ENCODE measurements at regions not wholly inside any gene's neighbourhood (a gene's known extent, or its start where the extent isn't known, plus 50 kb on each side); places are given as distances from the start of the nearest gene placed in this dataset.

GRCh38 chr7:91412298-91412697 lies 148.1 kb downstream of the FZD1 start:
- Histone ChIP-seq H3K9me3 (no peaks in the 10 kb centered on the region), H3K36me3 (no peaks in the 10 kb centered on the region), H3K4me3 (no peak overlapping the region), H3K27ac (no peak overlapping the region), H3K4me1 (no peaks in the 10 kb centered on the region), H3K27me3 (no peaks in the 10 kb centered on the region)
- DNase-seq = no peak
- no peak for TF ChIP-seq EP300 (IDR thresholded peaks at IDR 0.05)
- TF ChIP-seq POLR2A (IDR thresholded peaks at IDR 0.05) = no peak
- TF ChIP-seq POLR2AphosphoS5 (IDR thresholded peaks at IDR 0.05) = no peak
- no peak for TF ChIP-seq CTCF (IDR thresholded peaks at IDR 0.05)
- no peak for ATAC-seq (ENCODE audit: low FRiP score in 2 of 2)
- 32 to 43% methylated on average over 2 of the region's 2 CpGs for WGBS, 2 donors

GRCh38 chr7:91414734-91415133 lies 150.5 kb downstream of the FZD1 start:
- TF ChIP-seq CTCF (IDR thresholded peaks at IDR 0.05) (no peak), POLR2AphosphoS5 (IDR thresholded peaks at IDR 0.05) (no peak), EP300 (IDR thresholded peaks at IDR 0.05) (no peak), POLR2A (IDR thresholded peaks at IDR 0.05) (no peak)
- no peaks in the 10 kb centered on the region for H3K4me1 ChIP-seq
- H3K27me3 ChIP-seq = no peaks in the 10 kb centered on the region
- H3K36me3 ChIP-seq = no peaks in the 10 kb centered on the region
- WGBS, 2 donors = 46 to 50% methylated on average over 2 of the region's 2 CpGs
- H3K9me3 ChIP-seq = no peaks in the 10 kb centered on the region
- no peak for DNase-seq
- ATAC-seq (ENCODE audit: low FRiP score in 2 of 2) = no peak
- H3K4me3 ChIP-seq = no peak overlapping the region
- H3K27ac ChIP-seq = no peak overlapping the region

GRCh38 chr7:91416155-91416865 lies 152.1 kb downstream of the FZD1 start:
- Histone ChIP-seq H3K4me3 (no peak overlapping the region), H3K27me3 (no peaks in the 10 kb centered on the region), H3K9me3 (no peaks in the 10 kb centered on the region), H3K4me1 (no peaks in the 10 kb centered on the region), H3K36me3 (no peaks in the 10 kb centered on the region), H3K27ac (no peak overlapping the region)
- 79 to 80% methylated on average over 4 of the region's 4 CpGs for WGBS, 2 donors
- DNase-seq (no peak), ATAC-seq (ENCODE audit: low FRiP score in 2 of 2) (no peak)
- TF ChIP-seq EP300 (IDR thresholded peaks at IDR 0.05) (no peak), POLR2AphosphoS5 (IDR thresholded peaks at IDR 0.05) (no peak), POLR2A (IDR thresholded peaks at IDR 0.05) (no peak), CTCF (IDR thresholded peaks at IDR 0.05) (no peak)

- Histone ChIP-seq H3K36me3 (no peaks in the 10 kb centered on the region), H3K9me3 (no peaks in the 10 kb centered on the region), H3K4me1 (no peaks in the 10 kb centered on the region), H3K27me3 (no peaks in the 10 kb centered on the region), H3K27ac (no peak overlapping the region), H3K4me3 (no peak overlapping the region)
- DNase-seq (no peak), ATAC-seq (ENCODE audit: low FRiP score in 2 of 2) (no peak)
- TF ChIP-seq POLR2A (IDR thresholded peaks at IDR 0.05) (no peak), EP300 (IDR thresholded peaks at IDR 0.05) (no peak), CTCF (IDR thresholded peaks at IDR 0.05) (no peak), POLR2AphosphoS5 (IDR thresholded peaks at IDR 0.05) (no peak)
- 91 to 92% methylated on average over 4 of the region's 4 CpGs for WGBS, 2 donors
These were observed 156.4 kb downstream of the FZD1 start for GRCh38 chr7:91420606-91421005.

- Histone ChIP-seq H3K4me1 (no peaks in the 10 kb centered on the region), H3K27me3 (no peaks in the 10 kb centered on the region), H3K4me3 (no peak overlapping the region), H3K9me3 (no peaks in the 10 kb centered on the region), H3K27ac (no peak overlapping the region), H3K36me3 (no peaks in the 10 kb centered on the region)
- ATAC-seq (ENCODE audit: low FRiP score in 2 of 2) (no peak), DNase-seq (no peak)
- whole genome bisulfite sequencing, 2 donors = 85 to 93% methylated on average over 7 of the region's 7 CpGs
- TF ChIP-seq EP300 (IDR thresholded peaks at IDR 0.05) (no peak), POLR2A (IDR thresholded peaks at IDR 0.05) (no peak), POLR2AphosphoS5 (IDR thresholded peaks at IDR 0.05) (no peak), CTCF (IDR thresholded peaks at IDR 0.05) (no peak)
These were observed 156.8 kb downstream of the FZD1 start for GRCh38 chr7:91421018-91421417.
